GM19463 (cell line): ENCODE measurements at regions not wholly inside any gene's neighbourhood (a gene's known extent, or its start where the extent isn't known, plus 50 kb on each side); places are given as distances from the start of the nearest gene placed in this dataset.
A peak's percentile ranks its signal among the peaks of the same experiment; 100 is the strongest.
"Not testable (repeated sequence)": the region's sequence is repeated elsewhere in the genome, so short reads cannot be mapped to it uniquely, and the experiment has no call there.

ENCODE experiments used
- ATAC-seq: cut with Tn5 transposase; IDR thresholded peaks from one replicate; pipeline ENCODE4 v1.9.1; 2021; ENCODE audit warnings: mild to moderate bottlenecking, moderate library complexity; ENCODE audit not compliant: unreplicated experiment

GRCh38 chr16:32947336-32947735 lies 246.7 kb upstream of the TP53TG3C start:
- ATAC-seq: not testable (repeated sequence)

- ATAC-seq: not testable (repeated sequence)
These were observed 247.9 kb upstream of the TP53TG3C start for GRCh38 chr16:32946041-32946560.

DNA sequence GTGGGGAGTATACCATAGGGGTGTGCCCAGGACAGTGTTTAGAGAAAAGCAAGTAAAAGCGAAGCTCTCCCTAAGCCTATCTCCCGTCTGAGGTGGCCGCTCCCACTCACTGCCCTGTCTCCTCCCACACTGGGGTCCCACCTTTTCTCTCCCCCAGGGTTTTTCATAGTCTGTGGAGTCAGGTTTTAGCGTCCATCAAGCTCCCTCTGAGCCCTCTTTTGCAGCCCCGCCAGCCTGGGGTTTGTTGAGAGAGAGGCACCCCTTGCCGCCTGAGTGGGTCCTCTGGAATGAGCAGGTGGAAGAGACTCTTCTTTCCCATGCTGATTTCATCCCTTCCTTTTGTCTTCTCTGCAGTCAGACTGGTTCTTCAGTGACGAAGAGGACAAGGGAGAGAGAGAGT lies 248.7 kb upstream of the TP53TG3C start:
- ATAC-seq: not testable (repeated sequence)

DNA sequence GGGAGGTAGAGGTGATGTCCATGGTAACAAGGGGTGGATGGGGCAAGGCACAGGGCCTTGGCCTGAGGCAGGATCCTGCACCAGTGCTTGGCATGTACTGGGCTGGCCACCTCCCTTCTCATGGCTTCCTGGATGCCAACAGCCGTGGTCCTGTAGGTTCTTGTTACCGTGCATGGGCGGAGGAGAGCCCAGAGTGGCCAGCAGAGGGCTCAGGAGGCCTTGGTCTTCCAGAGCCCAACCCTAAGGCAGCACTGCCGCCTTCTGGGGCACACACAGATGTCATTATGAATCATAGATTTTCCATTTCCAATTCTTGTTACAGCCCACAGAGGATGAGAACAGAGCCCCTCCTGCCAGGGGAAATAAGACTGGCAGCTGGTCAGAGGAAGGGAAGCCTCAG lies 254.2 kb upstream of the TP53TG3C start:
- not testable (repeated sequence) for ATAC-seq

- not testable (repeated sequence) for ATAC-seq
These were observed 256.1 kb upstream of the TP53TG3C start for GRCh38 chr16:32937929-32938328.

GRCh38 chr16:32932240-32933040 lies 256.5 kb upstream of the TP53TG3 start:
- peak; percentile 63 for ATAC-seq

- not testable (repeated sequence) for ATAC-seq
These were observed 249.2 kb upstream of the TP53TG3 start for GRCh38 chr16:32925192-32925591.

DNA sequence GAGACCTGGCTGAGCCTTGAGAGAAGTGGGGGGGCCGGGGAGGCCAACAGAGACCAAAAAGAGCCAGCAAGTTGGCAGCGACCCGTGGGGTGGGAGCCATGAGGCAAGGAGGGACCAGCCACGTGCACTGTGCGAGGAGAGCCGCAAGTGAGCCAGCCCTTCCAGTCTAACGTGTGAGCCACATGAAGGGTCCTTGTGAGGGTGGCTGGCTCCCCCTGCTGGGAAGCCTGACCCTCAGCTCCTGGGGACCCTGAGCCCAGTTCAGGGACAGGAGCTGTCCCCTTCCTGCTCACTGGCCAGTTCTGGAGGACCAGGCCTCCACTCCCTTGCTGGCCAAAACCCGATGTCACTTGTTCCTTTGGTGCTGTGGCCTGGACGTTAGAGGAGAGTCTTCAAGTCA lies 246.6 kb upstream of the TP53TG3 start:
- ATAC-seq: not testable (repeated sequence)

- not testable (repeated sequence) for ATAC-seq
These were observed 239.4 kb upstream of the TP53TG3 start for GRCh38 chr16:32915346-32915745.

DNA sequence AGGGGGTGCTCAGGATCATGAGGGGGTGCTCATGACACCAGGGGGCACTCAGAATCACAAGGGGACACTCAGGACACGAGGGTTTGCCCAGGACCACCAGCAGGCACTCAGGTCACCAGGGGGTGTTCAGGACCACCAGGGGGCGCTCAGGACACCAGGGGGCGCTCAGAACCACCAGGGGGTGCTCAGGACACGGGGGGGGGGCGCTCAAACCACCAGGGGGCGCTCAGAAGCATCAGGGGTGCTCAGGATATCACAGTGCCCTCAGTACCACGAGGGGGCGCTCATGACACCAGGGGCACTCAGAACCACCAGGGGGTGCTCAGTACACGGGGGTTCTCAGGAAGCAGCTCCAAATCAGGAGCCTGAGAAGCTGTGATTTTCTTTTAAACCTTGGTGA lies 221.8 kb upstream of the TP53TG3 start:
- not testable (repeated sequence) for ATAC-seq

DNA sequence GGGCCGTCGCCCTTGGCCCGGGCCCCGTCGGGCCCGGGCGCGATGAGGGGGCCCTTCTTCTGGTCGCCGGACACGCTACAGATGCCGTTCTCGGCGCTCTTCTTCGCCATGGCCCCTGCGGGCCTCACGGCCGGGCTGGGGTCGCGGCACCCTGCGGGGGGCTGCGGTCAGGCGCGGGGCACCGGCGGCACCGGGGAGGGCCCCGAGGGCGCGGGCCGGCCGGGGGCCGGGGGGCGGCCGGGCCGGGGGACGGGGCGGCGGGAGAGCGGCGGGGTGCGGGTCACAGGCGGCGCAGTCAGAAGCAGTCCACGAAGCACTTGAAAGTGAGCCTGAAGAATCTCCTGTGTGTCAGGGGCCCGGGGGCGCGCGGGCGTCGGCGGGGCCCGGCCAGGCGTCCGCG lies 209.4 kb upstream of the TP53TG3 start:
- not testable (repeated sequence) for ATAC-seq

- ATAC-seq: not testable (repeated sequence)
These were observed 208.6 kb upstream of the TP53TG3 start for GRCh38 chr16:32884556-32884955.

DNA sequence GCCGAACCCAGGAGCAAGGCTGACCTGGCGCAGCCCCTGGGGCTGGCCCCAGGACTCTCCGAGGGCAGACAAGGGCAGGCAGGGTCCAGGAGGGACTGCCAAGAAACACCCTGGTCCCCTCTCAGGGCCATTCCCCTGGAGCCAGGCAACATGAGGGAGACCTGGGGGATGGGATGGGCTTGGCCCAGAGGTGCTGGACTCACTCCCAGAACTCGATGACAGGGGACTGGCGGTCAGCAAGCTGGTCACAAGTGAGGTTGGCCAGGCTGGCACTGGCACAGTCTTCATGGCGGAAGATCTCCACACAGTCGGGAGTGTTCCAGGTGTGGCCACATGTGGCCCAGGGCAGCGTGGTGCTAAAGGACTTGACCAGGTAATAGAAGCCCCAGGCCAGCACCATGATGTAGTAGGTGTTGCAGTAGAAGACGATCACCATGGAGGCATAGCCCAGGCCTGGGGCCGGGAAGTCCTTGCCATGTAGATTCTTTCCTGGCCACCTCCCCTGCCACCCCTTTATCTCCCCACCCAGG lies 206.4 kb upstream of the TP53TG3 start:
- not testable (repeated sequence) for ATAC-seq

DNA sequence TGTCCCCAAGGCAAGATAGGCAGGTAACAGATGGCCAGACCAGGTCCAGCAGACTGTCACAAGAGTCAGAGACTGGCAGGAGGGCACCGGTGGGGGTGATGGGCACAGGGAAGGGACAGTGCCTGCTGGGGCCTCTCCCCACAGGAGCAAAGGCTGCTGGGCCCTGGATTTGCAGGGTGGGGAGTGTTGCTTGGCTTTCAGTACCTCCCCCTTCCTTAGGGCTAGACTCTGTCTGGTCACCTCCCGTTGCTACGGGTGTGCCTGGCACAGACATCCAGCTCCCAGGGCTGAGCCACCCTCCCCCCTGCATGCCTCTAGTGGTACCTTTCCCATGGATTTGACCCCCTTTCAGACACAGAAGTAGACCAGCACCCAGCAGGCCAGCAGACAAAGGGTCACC lies 205.7 kb upstream of the TP53TG3 start:
- not testable (repeated sequence) for ATAC-seq

GRCh38 chr16:32880009-32880408 lies 204.0 kb upstream of the TP53TG3 start:
- ATAC-seq: not testable (repeated sequence)

DNA sequence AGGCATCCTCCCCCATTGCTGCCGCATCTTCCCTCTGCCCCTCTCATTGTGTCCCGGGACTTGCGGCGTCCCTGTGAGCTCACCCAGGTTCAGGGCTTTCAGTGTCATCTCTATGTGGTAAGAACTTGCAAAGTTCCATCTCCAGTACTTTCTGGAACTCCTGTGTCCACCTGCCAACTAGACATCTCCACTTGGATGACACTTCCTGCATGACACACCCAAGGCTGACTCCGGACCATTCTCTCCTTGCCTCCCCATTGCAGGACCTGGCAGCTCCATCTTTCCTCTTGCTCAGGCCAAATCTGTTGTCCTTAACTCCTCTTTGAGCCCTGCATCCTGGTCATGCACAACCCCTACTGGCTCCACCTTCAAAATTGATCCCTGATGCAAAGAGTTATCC lies 200.8 kb upstream of the TP53TG3 start:
- ATAC-seq: not testable (repeated sequence)

GRCh38 chr16:32873783-32874182 lies 197.8 kb upstream of the TP53TG3 start:
- not testable (repeated sequence) for ATAC-seq

DNA sequence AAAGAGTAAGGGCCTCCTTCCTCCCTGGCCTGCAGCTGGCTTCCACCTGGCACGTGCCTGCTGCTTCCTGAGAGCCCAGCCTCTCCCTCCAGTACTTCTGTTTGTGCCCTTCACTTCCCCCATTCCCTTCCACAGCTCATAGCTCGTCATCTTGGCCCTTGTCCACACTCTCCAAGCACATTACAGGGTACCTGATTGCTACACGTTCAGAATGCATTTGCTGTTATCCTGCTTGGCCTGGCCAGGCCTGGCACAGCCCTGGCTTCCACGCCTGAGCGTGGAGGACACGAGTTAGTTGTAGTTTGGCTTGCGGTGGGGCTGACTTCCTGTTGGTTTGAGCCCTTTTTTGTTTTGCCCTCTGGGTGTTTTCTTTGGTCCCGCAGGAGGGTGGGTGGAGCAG lies 197.2 kb upstream of the TP53TG3 start:
- not testable (repeated sequence) for ATAC-seq

GRCh38 chr16:32870628-32871027 lies 194.7 kb upstream of the TP53TG3 start:
- not testable (repeated sequence) for ATAC-seq

- not testable (repeated sequence) for ATAC-seq
These were observed 192.4 kb upstream of the TP53TG3 start for GRCh38 chr16:32868334-32868733.

DNA sequence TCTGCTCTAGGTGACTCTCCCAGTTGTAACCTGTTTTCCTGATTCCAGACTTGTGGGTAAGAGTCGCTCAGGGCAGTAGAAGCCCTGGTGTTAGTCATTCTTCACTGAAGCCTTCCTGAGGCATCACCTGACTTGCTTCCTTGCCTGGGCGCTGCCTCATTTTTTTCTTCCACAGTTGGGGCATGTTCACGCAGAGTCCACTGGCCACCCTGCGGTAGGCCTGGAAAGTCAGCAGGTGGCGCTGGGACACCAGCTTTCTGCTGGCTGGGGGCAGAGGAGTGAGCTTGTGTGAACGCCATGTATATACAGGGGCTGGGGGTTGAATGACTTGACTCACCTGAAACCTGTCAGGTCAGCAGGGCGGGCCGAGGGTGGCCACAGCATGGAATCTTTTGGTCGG lies 189.3 kb upstream of the TP53TG3 start:
- not testable (repeated sequence) for ATAC-seq
